ENCODE measurements at regions not wholly inside any gene's neighbourhood (a gene's known extent, or its start where the extent isn't known, plus 50 kb on each side); places are given as distances from the start of the nearest gene placed in this dataset.
"Not testable (repeated sequence)": the region's sequence is repeated elsewhere in the genome, so short reads cannot be mapped to it uniquely, and the experiment has no call there.

DNA sequence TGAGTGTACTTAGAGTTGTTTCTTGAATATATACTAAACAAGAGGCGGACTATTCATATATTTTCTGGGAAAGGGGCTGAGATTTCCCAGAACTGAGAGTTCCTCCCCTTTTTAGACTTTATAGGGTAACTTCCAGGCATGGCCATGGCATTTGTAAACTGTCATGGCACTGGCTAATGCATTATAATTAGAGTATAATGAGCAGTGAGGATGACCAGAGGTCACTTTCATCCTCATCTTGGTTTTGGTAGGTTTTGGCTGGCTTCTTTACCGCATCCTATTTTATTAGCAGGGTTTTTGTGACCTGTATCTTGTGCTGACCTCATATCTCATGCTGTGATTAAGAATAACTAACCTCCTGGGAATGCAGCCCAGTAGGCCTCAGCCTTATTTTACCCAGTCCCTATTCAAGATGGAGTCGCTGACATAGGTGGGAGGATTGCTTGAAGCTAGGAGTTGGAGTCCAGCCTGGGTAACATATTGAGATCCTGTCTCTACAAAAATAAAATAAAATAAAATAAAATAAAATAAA lies 91.4 kb downstream of the MOBP start:
- TF ChIP-seq, protein P1, sequence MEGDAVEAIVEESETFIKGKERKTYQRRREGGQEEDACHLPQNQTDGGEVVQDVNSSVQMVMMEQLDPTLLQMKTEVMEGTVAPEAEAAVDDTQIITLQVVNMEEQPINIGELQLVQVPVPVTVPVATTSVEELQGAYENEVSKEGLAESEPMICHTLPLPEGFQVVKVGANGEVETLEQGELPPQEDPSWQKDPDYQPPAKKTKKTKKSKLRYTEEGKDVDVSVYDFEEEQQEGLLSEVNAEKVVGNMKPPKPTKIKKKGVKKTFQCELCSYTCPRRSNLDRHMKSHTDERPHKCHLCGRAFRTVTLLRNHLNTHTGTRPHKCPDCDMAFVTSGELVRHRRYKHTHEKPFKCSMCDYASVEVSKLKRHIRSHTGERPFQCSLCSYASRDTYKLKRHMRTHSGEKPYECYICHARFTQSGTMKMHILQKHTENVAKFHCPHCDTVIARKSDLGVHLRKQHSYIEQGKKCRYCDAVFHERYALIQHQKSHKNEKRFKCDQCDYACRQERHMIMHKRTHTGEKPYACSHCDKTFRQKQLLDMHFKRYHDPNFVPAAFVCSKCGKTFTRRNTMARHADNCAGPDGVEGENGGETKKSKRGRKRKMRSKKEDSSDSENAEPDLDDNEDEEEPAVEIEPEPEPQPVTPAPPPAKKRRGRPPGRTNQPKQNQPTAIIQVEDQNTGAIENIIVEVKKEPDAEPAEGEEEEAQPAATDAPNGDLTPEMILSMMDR (conservative IDR thresholded peaks at IDR 0.05): no peak
- no peak for TF ChIP-seq ZFX (IDR thresholded peaks at IDR 0.05)

DNA sequence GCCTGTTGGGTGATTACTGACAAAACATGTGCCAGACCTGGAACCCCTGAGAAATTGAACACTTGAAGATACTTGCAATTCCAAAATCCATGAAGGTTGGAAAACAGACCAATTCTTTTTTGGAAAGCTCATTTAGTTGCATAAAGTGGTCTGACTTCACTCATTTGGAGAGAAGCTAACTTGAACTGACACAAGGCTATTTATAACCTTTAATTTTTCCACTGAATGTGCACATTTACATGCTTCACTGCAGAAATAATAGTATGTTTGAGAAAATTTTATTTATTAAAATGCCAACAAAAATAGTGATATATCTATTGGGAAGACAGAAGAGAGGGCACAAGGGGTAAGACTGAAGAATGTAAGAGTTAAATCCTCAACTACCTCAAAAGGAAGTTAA lies 92.1 kb downstream of the MOBP start:
- TF ChIP-seq, protein P1 (conservative IDR thresholded peaks at IDR 0.05): no peak
- TF ChIP-seq ZFX (IDR thresholded peaks at IDR 0.05): no peak
- no peak overlapping the region for H3K27ac ChIP-seq

More for the DNA sequence above, 91.4 kb downstream of the MOBP start:
- H3K27ac ChIP-seq: no peak overlapping the region

DNA sequence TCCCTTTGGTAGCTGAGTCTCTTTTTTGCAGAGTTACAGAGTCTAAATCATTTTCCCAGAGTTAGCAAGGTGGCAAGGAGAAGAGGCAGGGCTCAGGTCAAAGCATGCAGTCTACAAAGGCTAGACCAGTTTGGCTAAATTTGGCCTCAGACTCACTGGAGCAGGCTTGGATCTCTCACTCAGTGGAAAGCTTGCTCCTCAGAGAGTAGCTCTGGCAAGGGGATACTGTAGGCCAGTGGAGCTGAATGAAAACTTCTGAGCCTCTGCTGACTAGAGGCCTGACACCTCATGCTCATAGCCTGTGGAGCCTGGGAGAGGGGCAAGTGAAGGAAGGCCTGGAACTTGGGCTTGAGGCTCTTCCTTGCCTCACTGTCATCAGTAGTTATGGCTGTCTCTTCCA lies 101.0 kb downstream of the MOBP start:
- no peak overlapping the region for H3K27ac ChIP-seq
- no peak for TF ChIP-seq ZFX (IDR thresholded peaks at IDR 0.05)
- TF ChIP-seq, protein P1 (conservative IDR thresholded peaks at IDR 0.05): no peak

DNA sequence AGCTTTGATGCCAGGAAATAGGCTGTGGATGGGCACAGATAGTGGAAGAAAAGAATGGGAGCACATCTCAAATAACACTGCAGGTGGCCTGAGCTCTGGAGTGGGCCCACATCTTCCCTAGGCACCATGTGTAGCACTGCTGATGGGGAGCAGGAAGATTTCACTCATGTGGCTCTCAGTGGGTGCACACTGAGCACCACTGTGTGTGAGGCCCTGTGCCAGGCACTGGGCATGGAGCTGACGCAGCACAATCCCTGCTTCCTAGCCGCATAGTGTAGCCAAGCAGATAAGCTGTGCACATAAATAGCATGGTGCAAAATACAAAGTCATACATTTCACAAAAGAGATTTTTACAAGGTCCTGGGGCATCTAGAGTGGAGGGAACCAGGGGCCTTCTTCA lies 101.6 kb downstream of the MOBP start:
- no peak for TF ChIP-seq ZFX (IDR thresholded peaks at IDR 0.05)
- TF ChIP-seq, protein P1 (conservative IDR thresholded peaks at IDR 0.05): no peak
- H3K27ac ChIP-seq: no peak overlapping the region

DNA sequence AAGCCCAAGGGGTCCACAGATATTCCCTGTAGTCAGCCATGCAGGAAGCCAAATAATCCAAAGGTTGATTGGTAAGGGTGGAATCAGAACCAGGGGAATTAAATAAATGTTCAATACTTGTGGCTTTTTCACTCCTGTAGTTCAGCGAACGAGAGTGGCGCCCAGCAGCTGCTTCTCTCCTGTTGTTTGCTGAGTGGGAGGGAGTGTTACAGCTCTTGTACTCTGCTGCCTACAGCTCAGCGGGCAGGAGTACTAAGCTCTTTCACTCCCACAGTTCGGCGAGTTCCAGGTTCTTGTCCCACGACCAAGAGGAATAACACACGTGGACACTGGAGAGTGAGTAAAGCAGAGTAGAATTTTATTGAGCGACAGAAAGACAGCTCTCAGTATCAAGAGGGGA lies 105.9 kb downstream of the MOBP start:
- no peak for TF ChIP-seq ZFX (IDR thresholded peaks at IDR 0.05)
- TF ChIP-seq, protein P1 (conservative IDR thresholded peaks at IDR 0.05): no peak
- no peak overlapping the region for H3K27ac ChIP-seq

DNA sequence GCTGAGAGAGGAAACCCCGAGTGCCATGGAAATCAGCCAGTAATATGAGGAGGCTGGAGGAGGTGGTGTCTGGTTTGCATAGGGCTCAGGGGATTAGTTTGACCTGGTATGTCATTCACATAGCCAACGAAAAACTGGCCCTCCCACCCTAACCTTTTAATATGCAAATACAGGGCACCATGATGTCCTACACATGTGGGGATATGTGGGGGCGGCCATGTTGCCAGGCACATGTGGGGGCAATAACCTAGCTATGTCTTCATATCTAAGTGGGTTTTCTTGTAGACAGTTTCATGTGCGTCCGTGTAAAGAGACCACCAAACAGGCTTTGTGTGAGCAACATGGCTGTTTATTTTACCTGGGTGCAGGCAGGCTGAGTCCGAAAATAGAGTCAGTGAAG lies 110.1 kb downstream of the MOBP start:
- no peak for TF ChIP-seq ZFX (IDR thresholded peaks at IDR 0.05)
- TF ChIP-seq, protein P1 (conservative IDR thresholded peaks at IDR 0.05): no peak
- no peak overlapping the region for H3K27ac ChIP-seq

DNA sequence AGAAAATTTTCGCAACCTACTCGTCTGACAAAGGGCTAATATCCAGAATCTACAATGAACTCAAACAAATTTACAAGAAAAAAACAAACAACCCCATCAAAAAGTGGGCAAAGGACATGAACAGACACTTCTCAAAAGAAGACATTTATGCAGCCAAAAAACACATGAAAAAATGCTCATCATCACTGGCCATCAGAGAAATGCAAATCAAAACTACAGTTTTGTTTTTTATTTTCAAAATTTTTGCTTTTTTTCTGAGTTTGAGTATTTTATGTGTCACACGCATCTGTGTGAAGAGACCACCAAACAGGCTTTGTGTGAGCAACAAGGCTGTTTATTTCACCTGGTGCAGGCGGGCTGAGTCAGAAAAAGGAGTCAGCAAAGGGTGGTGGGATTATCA lies 118.7 kb downstream of the MOBP start:
- H3K27ac ChIP-seq: not testable (repeated sequence)

DNA sequence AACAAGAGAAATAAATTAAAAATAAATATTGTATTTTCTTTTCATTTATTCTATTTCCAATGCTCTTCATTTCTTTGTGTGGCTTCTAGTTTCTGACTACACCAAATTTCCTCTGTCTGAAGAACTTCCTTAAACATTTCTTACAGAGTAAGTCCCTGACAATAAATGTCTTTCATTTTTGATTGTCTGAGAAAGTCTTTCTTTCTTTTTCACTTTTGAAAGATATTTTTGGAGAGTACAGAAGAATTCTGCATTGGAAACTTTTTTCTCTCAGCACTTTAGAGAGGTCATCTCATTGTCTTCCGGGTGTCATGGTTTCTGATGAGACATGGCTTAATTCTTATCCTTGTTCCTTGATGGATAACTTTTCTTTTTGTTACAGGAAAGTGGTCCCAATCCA lies 119.6 kb downstream of the MOBP start:
- no peak overlapping the region for H3K27ac ChIP-seq
- TF ChIP-seq ZFX (IDR thresholded peaks at IDR 0.05): no peak
- TF ChIP-seq, protein P1 (conservative IDR thresholded peaks at IDR 0.05): no peak
